Activated naive CD8-positive, alpha-beta T cell treated with anti-CD3 and anti-CD28 coated beads, Interleukin-2, amount 10 ng/mL, durations not matched to agents 7 days and 5 days (primary cell): ENCODE measurements at regions not wholly inside any gene's neighbourhood (a gene's known extent, or its start where the extent isn't known, plus 50 kb on each side); places are given as distances from the start of the nearest gene placed in this dataset.

Experiments used
- ATAC-seq: fragments of 150-1000 bp; cut with Tn5 transposase; one replicate; pipeline ENCODE4 v1.10.0; 2021; ENCODE audit warnings: low read depth, moderate library complexity
- POLR2A ChIA-PET: fragments of 350-600 bp; sonication (Branson Sonifier 250); formaldehyde crosslinking; loops from one replicate; lab custom pipeline; 2021; ENCODE audit warnings: antibody characterized with exemption; lab: Charles Lee
- DNase-seq: peaks from one replicate; pipeline ENCODE4 v3.0.0; 2021
- H3K27ac Mint-ChIP-seq: one replicate; pipeline ENCODE4 v1.8.0; 2022; ENCODE audit warnings: mild to moderate bottlenecking, mixed read lengths
- H3K27me3 Mint-ChIP-seq: one replicate; pipeline ENCODE4 v1.8.0; 2022; ENCODE audit warnings: mild to moderate bottlenecking, moderate library complexity, mixed read lengths
- H3K36me3 Mint-ChIP-seq: one replicate; pipeline ENCODE4 v1.8.0; 2021; ENCODE audit warnings: mild to moderate bottlenecking, mixed read lengths
- H3K4me1 Mint-ChIP-seq: one replicate; pipeline ENCODE4 v1.8.0; 2021; ENCODE audit warnings: mixed read lengths
- H3K4me3 Mint-ChIP-seq: one replicate; pipeline ENCODE4 v1.8.0; 2022; ENCODE audit warnings: mild to moderate bottlenecking, moderate library complexity, mixed read lengths
- H3K9me3 Mint-ChIP-seq: one replicate; pipeline ENCODE4 v1.8.0; 2021; ENCODE audit warnings: mixed read lengths

- no peak for ATAC-seq
- H3K27ac Mint-ChIP-seq: no peak overlapping the region
- H3K36me3 Mint-ChIP-seq: no peaks in the 10 kb centered on the region
- no peaks in the 10 kb centered on the region for H3K27me3 Mint-ChIP-seq
- H3K4me3 Mint-ChIP-seq: no peak overlapping the region
- DNase-seq: no peak
- peaks cover 3% of the 10 kb centered on the region for H3K9me3 Mint-ChIP-seq
- H3K4me1 Mint-ChIP-seq: no peaks in the 10 kb centered on the region
- POLR2A ChIA-PET: no interaction called here
These were observed 92.3 kb upstream of the ADRA2C start for GRCh38 chr4:3673716-3674478.

GRCh38 chr4:3673176-3673575, 93.0 kb upstream of the ADRA2C start:
- POLR2A ChIA-PET: no interaction called here
- H3K27ac Mint-ChIP-seq: no peak overlapping the region

GRCh38 chr4:3672465-3672831, 93.7 kb upstream of the ADRA2C start:
- peaks cover 4% of the 10 kb centered on the region for H3K9me3 Mint-ChIP-seq
- no peaks in the 10 kb centered on the region for H3K27me3 Mint-ChIP-seq
- no peak overlapping the region for H3K4me3 Mint-ChIP-seq
- DNase-seq: no peak
- no peaks in the 10 kb centered on the region for H3K4me1 Mint-ChIP-seq
- POLR2A ChIA-PET: no interaction called here
- no peaks in the 10 kb centered on the region for H3K36me3 Mint-ChIP-seq
- ATAC-seq: no peak
- no peak overlapping the region for H3K27ac Mint-ChIP-seq

More at GRCh38 chr4:3673176-3673575, 93.0 kb upstream of the ADRA2C start:
- no peaks in the 10 kb centered on the region for H3K27me3 Mint-ChIP-seq
- DNase-seq (no peak), ATAC-seq (no peak)
- H3K4me3 Mint-ChIP-seq: no peak overlapping the region
- no peaks in the 10 kb centered on the region for H3K36me3 Mint-ChIP-seq
- peaks cover 3% of the 10 kb centered on the region for H3K9me3 Mint-ChIP-seq
- no peaks in the 10 kb centered on the region for H3K4me1 Mint-ChIP-seq

- POLR2A ChIA-PET: no interaction called here
- Mint-ChIP-seq H3K36me3 (no peaks in the 10 kb centered on the region), H3K4me1 (no peaks in the 10 kb centered on the region), H3K4me3 (no peak overlapping the region), H3K27me3 (no peaks in the 10 kb centered on the region), H3K9me3 (peaks cover 6% of the 10 kb centered on the region), H3K27ac (no peak overlapping the region)
- ATAC-seq: no peak
- no peak for DNase-seq
These were observed 94.4 kb upstream of the ADRA2C start for GRCh38 chr4:3671571-3672464.

- H3K4me3 Mint-ChIP-seq: no peak overlapping the region
- H3K27me3 Mint-ChIP-seq: no peaks in the 10 kb centered on the region
- no peaks in the 10 kb centered on the region for H3K4me1 Mint-ChIP-seq
- no peaks in the 10 kb centered on the region for H3K36me3 Mint-ChIP-seq
- no peak overlapping the region for H3K27ac Mint-ChIP-seq
- peaks cover 6% of the 10 kb centered on the region for H3K9me3 Mint-ChIP-seq
- POLR2A ChIA-PET: no interaction called here
- ATAC-seq (no peak), DNase-seq (no peak)
These were observed 95.4 kb upstream of the ADRA2C start for GRCh38 chr4:3670521-3671519.

- no peak for ATAC-seq
- H3K27me3 Mint-ChIP-seq: no peaks in the 10 kb centered on the region
- POLR2A ChIA-PET: no interaction called here
- peaks cover 8% of the 10 kb centered on the region for H3K9me3 Mint-ChIP-seq
- no peaks in the 10 kb centered on the region for H3K36me3 Mint-ChIP-seq
- no peaks in the 10 kb centered on the region for H3K4me1 Mint-ChIP-seq
- no peak for DNase-seq
- no peak overlapping the region for H3K27ac Mint-ChIP-seq
- H3K4me3 Mint-ChIP-seq: no peak overlapping the region
These were observed 96.6 kb upstream of the ADRA2C start for GRCh38 chr4:3669553-3669949.

GRCh38 chr4:3668825-3669552, 97.2 kb upstream of the ADRA2C start:
- POLR2A ChIA-PET: no interaction called here
- no peaks in the 10 kb centered on the region for H3K27me3 Mint-ChIP-seq
- no peak for DNase-seq
- H3K27ac Mint-ChIP-seq: no peak overlapping the region
- no peak overlapping the region for H3K4me3 Mint-ChIP-seq
- ATAC-seq: no peak
- H3K36me3 Mint-ChIP-seq: no peaks in the 10 kb centered on the region
- H3K4me1 Mint-ChIP-seq: no peaks in the 10 kb centered on the region
- H3K9me3 Mint-ChIP-seq: peaks cover 8% of the 10 kb centered on the region

- Mint-ChIP-seq H3K9me3 (peaks cover 5% of the 10 kb centered on the region), H3K27ac (no peak overlapping the region), H3K4me1 (no peaks in the 10 kb centered on the region), H3K36me3 (no peaks in the 10 kb centered on the region), H3K4me3 (no peak overlapping the region), H3K27me3 (no peaks in the 10 kb centered on the region)
- DNase-seq (no peak), ATAC-seq (no peak)
- POLR2A ChIA-PET: no interaction called here
These were observed 98.9 kb upstream of the ADRA2C start for GRCh38 chr4:3667258-3667657.

- Mint-ChIP-seq H3K4me1 (no peaks in the 10 kb centered on the region), H3K9me3 (peaks cover 5% of the 10 kb centered on the region), H3K4me3 (no peak overlapping the region), H3K36me3 (no peaks in the 10 kb centered on the region), H3K27ac (no peak overlapping the region), H3K27me3 (no peaks in the 10 kb centered on the region)
- DNase-seq (no peak), ATAC-seq (no peak)
- POLR2A ChIA-PET: no interaction called here
These were observed 99.9 kb upstream of the ADRA2C start for GRCh38 chr4:3666263-3666662.

- Mint-ChIP-seq H3K9me3 (peaks cover 5% of the 10 kb centered on the region), H3K36me3 (no peaks in the 10 kb centered on the region), H3K27me3 (no peaks in the 10 kb centered on the region), H3K4me3 (no peak overlapping the region), H3K4me1 (no peaks in the 10 kb centered on the region), H3K27ac (peak overlapping the region; percentile 60)
- ATAC-seq: no peak
- POLR2A ChIA-PET: no interaction called here
- no peak for DNase-seq
These were observed 100.8 kb upstream of the ADRA2C start for GRCh38 chr4:3665360-3665891.

GRCh38 chr4:3663791-3664190, 102.4 kb upstream of the ADRA2C start:
- no peaks in the 10 kb centered on the region for H3K27me3 Mint-ChIP-seq
- no peaks in the 10 kb centered on the region for H3K36me3 Mint-ChIP-seq
- H3K4me1 Mint-ChIP-seq: no peaks in the 10 kb centered on the region
- POLR2A ChIA-PET: no interaction called here
- peaks cover 5% of the 10 kb centered on the region for H3K9me3 Mint-ChIP-seq
- H3K27ac Mint-ChIP-seq: no peak overlapping the region
- no peak overlapping the region for H3K4me3 Mint-ChIP-seq
- DNase-seq: no peak
- ATAC-seq: no peak

GRCh38 chr4:3662516-3662915, 103.7 kb upstream of the ADRA2C start:
- no peaks in the 10 kb centered on the region for H3K27me3 Mint-ChIP-seq
- H3K9me3 Mint-ChIP-seq: peaks cover 5% of the 10 kb centered on the region
- DNase-seq: no peak
- POLR2A ChIA-PET: no interaction called here
- H3K27ac Mint-ChIP-seq: no peak overlapping the region
- H3K4me3 Mint-ChIP-seq: no peak overlapping the region
- no peaks in the 10 kb centered on the region for H3K4me1 Mint-ChIP-seq
- no peak for ATAC-seq
- no peaks in the 10 kb centered on the region for H3K36me3 Mint-ChIP-seq
